ENCODE measurements at regions not wholly inside any gene's neighbourhood (a gene's known extent, or its start where the extent isn't known, plus 50 kb on each side); places are given as distances from the start of the nearest gene placed in this dataset.
"Not testable (repeated sequence)": the region's sequence is repeated elsewhere in the genome, so short reads cannot be mapped to it uniquely, and the experiment has no call there.

DNA sequence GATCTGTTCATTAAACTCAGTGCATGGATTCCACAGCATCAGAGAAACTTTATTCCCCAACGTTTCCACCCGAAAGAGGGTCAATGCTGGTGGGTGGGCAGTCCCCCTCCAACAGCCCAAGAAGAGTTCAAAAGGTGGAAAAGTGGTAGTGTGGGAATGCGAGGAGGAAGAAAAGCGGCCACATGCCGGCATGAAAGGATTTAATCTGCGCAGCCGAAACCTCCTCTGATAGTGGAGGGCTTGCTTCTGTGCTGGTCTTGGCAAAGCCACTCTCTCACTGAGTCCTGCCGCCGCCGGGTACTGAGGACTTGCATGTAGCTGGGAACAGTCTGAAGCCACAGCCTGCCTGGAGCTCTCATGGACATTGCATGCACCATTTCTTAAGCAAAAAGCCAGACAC is 136.2 kb upstream of the ZNF536 start:
- DNase-seq (ENCODE audit: low read depth in 2 of 2) = no peak

DNA sequence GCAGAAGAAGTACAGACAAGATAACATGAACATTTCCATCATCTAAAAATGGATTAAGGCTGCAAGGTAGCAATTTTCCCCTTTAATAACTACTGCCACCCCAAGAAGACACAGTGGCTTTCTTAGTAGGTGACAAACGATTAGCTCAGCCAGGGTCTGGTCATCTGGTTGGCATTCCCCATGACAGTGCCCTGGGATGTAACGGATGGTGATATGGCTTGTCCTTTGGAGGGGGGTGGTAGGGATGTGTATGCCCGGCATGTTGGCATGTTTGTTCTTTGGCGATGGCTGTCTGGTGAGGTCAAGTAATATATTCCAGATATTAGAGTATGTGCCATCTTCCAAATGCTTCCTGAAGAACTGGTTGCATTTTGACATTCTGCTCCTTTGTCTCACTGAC is 135.6 kb upstream of the ZNF536 start:
- no peak for DNase-seq (ENCODE audit: low read depth in 2 of 2)

- DNase-seq (ENCODE audit: low read depth in 2 of 2) = no peak
These were observed 135.0 kb upstream of the ZNF536 start for GRCh38 chr19:30237140-30237539.

- DNase-seq (ENCODE audit: low read depth in 2 of 2) = no peak
These were observed 131.1 kb upstream of the ZNF536 start for GRCh38 chr19:30240904-30241695.

GRCh38 chr19:30244533-30244932 is 127.7 kb upstream of the ZNF536 start:
- DNase-seq (ENCODE audit: low read depth in 2 of 2) = no peak

DNA sequence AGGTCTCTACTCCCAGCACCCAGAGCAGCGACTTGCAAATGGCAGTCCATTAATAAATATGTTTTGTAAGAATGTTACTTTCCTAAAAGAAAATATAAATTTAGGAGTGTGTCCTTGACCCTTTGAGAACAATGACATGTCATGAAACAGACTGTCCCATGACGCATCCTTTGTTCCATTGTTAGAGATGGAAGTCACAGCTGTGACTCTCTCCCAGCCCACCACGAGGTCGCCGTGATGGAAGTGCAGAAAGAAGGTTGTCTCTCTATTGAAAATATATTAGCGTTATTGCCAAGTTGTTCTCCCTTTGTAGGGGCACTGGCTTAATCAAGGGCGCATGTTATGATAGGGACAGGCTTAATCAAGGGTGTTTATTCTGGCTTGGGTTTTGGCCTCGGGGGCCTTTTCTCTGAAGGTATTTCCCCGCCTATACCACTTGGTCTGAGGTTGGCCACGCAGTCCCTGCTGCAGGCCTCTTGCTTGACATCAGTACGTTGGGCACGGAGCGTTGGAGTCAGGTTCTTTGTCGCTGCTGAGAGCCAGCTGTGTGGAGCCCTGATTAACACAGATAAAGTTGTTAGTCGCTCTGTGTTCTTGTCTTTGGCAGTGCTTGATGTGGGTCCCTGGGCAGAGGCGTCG is 126.7 kb upstream of the ZNF536 start:
- DNase-seq (ENCODE audit: low read depth in 2 of 2) = no peak

DNA sequence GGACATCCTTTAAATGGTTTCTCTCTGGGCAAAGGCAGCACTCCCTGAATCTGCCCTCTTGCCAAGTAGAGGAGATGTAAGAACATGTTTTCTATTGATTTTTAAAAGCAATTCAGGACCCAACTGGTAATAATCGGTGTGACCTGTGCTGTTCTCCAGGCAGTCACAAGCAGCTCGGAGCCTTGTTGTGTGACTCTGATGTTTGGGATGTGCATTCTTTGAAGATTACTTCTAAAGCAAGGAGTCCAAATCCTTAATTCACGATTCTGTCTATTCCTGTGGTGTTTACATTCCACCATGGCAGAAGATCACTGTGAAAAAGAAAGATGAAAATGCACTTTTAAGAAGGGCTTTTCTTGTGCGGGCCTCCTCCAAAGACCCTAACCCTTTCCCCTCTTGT is 122.3 kb upstream of the ZNF536 start:
- no peak for DNase-seq (ENCODE audit: low read depth in 2 of 2)

DNA sequence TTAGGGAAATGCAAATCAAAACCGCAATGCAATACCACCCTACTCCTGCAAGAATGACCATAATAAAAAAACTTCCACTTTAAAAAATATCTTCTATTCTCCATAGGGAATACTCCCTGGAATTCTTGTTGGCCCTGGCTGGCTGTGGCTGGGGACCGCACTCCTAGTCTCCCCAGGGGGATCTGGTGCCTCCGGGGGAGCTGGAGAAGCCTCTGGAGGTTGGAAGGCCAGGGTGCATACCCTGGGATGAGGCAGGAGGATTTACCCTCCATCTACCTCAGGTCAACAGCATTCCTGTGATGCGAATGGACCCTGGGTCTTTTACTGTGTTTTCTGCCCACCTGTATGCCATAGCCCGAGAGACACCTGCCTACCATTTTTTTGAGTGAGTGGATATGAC is 120.0 kb upstream of the ZNF536 start:
- no peak for DNase-seq (ENCODE audit: low read depth in 2 of 2)

DNA sequence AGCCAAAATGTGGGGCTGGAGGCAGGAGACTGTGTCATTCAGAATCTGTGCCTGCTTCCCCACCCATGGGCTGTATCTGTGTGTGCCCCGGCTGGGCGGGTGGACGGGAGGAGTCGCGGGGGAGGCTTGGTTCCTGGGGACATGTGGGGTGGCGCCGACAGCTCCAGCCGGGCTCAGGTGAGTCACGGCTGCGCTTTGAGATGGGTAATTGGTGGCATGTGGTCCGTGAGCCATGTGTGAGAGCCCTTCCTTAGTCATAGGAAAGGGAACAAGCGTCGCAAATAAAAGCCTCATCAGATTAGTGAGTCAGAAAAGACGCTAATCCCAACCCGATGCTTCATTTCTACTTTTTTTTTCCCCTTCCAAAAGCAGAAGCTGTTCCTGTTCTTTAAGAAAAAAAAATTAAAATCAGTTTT is 118.6 kb upstream of the ZNF536 start:
- peak in 1 of 2 experiments; percentile 35 for DNase-seq (ENCODE audit: low read depth in 2 of 2)

GRCh38 chr19:30254158-30254557 is 118.0 kb upstream of the ZNF536 start:
- DNase-seq (ENCODE audit: low read depth in 2 of 2) = no peak

DNA sequence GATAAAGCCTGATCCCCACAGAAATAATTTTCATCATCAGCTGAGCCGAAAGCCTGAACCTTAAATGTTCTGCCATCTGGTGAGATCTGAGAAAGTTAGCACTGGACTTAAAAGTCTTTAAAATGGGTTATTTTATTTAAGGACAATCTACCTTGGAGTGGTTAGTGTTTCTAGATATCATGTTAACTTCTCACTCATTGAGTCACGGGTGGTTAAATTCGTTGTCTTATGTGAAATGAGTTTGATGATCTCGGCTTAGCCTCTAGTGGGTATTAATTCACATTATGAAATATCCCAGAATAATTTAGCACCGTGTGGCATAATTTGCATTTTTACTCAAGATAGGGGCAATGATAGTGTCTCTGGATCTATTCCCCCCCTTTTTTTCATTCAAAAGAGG is 117.4 kb upstream of the ZNF536 start:
- DNase-seq (ENCODE audit: low read depth in 2 of 2) = no peak

- no peak for DNase-seq (ENCODE audit: low read depth in 2 of 2)
These were observed 116.2 kb upstream of the ZNF536 start for GRCh38 chr19:30255791-30256495.

GRCh38 chr19:30256496-30256850 is 115.7 kb upstream of the ZNF536 start:
- no peak for DNase-seq (ENCODE audit: low read depth in 2 of 2)

- no peak for DNase-seq (ENCODE audit: low read depth in 2 of 2)
These were observed 108.3 kb upstream of the ZNF536 start for GRCh38 chr19:30263830-30264381.

GRCh38 chr19:30265918-30266317 is 106.3 kb upstream of the ZNF536 start:
- not testable (repeated sequence) for DNase-seq (ENCODE audit: low read depth in 2 of 2)

- no peak for DNase-seq (ENCODE audit: low read depth in 2 of 2)
These were observed 105.5 kb upstream of the ZNF536 start for GRCh38 chr19:30266687-30267086.

DNA sequence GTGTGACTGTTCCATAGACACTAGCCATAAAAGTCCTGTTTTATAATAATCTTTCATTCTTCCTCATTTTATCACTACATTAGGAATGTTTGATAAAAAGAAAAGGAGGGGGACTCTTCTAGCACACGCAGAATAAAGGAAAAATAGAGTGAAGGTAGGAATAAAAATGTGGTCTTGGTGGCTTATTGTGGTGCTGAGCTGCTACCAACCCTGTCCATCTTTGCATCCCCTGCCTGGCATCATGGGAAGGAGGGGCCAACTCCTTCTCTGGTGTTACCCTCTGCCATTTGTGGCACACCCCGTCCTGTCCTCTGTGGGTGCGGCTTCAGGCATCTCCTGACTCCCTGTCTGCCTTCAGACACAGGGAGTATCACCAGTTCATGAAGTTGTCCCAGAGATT is 104.9 kb upstream of the ZNF536 start:
- no peak for DNase-seq (ENCODE audit: low read depth in 2 of 2)

- no peak for DNase-seq (ENCODE audit: low read depth in 2 of 2)
These were observed 103.6 kb upstream of the ZNF536 start for GRCh38 chr19:30268601-30269000.

- DNase-seq (ENCODE audit: low read depth in 2 of 2) = no peak
These were observed 102.5 kb upstream of the ZNF536 start for GRCh38 chr19:30269638-30270037.

DNA sequence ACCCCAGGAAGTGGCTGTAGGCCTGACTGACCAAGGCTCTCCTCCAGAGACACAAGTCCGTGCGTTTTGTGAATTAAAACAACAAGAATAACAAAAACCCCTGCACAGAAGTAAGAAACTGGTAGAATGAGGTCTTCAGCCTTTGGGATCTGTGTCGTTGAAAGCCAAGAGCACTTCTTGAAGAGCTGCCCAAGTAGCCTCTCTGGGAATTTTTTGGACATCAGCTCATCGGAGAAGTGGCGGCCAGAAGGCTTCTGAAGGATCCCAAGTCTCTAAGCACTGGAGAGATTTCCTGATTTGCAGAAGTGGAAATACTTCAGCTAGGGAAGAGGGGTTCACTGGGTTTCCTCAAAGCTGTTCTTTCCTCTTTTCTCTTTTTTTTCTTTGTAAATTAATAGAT is 100.4 kb upstream of the ZNF536 start:
- no peak for DNase-seq (ENCODE audit: low read depth in 2 of 2)

- no peak for DNase-seq (ENCODE audit: low read depth in 2 of 2)
These were observed 99.6 kb upstream of the ZNF536 start for GRCh38 chr19:30272554-30272953.

DNA sequence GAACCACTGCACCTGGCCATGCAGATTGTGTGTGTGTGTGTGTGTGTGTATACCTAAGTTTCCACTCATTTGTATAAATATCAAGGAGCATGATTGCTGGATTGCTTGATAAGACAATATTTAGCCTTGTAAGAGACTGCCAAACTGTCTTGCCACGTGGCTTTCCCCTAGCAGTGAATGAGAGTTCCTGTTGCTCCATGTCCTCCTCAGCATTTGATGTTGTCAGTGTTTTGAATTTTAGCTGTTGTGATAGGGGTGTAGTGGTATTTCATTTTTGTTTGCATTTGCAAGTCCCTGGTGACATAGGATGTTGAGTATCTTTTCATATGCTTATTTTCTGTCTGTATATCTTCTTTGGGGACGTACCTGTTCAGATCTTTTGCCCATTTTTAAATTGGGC is 99.0 kb upstream of the ZNF536 start:
- DNase-seq (ENCODE audit: low read depth in 2 of 2) = no peak

- DNase-seq (ENCODE audit: low read depth in 2 of 2) = no peak
These were observed 97.2 kb upstream of the ZNF536 start for GRCh38 chr19:30274987-30275386.

Data from fibroblast of skin of left quadriceps (primary cell).